HL-60 (cell line): ENCODE measurements at regions not wholly inside any gene's neighbourhood (a gene's known extent, or its start where the extent isn't known, plus 50 kb on each side); places are given as distances from the start of the nearest gene placed in this dataset.

Experiments
- DNase-seq, 2 experiments: peaks; one replicate each; pipeline ENCODE4 v3.0.0-alpha.2; 2010 to 2020; ENCODE audit warnings: low read depth in 1 of 2, low spot score in 1 of 2
- H3K27ac ChIP-seq: fragments of 250-450 bp; sonication (Bioruptor Pico); replicated peaks from 2 replicates; pipeline ENCODE4 v1.5.1; 2020; ENCODE audit warnings: mild to moderate bottlenecking, moderate library complexity
- H3K27me3 ChIP-seq: fragments of 250-450 bp; sonication (Bioruptor Pico); 2 replicates; pipeline ENCODE4 v1.5.1; 2021; ENCODE audit warnings: mild to moderate bottlenecking, moderate library complexity; ENCODE audit not compliant: insufficient read depth, poor library complexity, severe bottlenecking
- H3K4me3 ChIP-seq: replicated peaks from 2 replicates; pipeline ENCODE4 v1.5.1; 2011; ENCODE audit warnings: mild to moderate bottlenecking, control low read depth, low read length; ENCODE audit not compliant: insufficient read depth
- CTCF ChIP-seq: IDR thresholded peaks from one replicate; pipeline ENCODE4 v1.5.1; 2011; ENCODE audit warnings: low read length, control low read depth, inconsistent platforms; ENCODE audit not compliant: insufficient read depth
- GABPA ChIP-seq: IDR thresholded peaks from 2 replicates; pipeline ENCODE4 v1.6.1; 2012; ENCODE audit warnings: low read depth
- POLR2AphosphoS5 ChIP-seq: IDR thresholded peaks from 2 replicates; pipeline ENCODE4 v1.6.1; 2012; ENCODE audit warnings: low read depth
- SPI1 ChIP-seq: IDR thresholded peaks from 2 replicates; pipeline ENCODE4 v1.6.1; 2012; ENCODE audit warnings: low read depth, mild to moderate bottlenecking, borderline replicate concordance
- TF ChIP-seq, protein P1 (sequence below): IDR thresholded peaks from 2 replicates; pipeline ENCODE4 v1.6.1; 2012; ENCODE audit warnings: low read depth; ENCODE audit not compliant: insufficient replicate concordance

DNA sequence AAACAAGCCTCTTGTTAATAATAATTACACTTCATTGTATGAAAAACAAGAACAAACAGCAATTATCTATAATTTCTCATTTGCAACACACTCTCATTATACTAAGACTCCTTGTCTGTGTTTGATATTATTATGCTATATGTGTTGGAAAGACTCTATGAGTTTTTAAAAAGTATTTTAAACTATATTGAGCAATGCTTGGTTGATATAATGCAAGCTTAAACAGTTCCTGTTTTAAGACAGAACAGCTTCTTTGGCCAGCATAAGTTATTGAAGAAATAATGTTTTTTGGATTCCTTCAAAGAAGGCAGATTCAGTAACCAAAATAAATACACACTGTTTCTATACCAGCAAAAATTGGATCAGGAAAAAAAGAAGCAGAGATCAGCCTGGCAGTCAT, 871.4 kb downstream of the MAT2B start:
- H3K4me3 ChIP-seq, result no peak overlapping the region
- no peak for DNase-seq
- no peak overlapping the region for H3K27ac ChIP-seq
- TF ChIP-seq CTCF (no peak), SPI1 (peak; percentile 88)
- H3K27me3 ChIP-seq, result no peaks in the 10 kb centered on the region

DNA sequence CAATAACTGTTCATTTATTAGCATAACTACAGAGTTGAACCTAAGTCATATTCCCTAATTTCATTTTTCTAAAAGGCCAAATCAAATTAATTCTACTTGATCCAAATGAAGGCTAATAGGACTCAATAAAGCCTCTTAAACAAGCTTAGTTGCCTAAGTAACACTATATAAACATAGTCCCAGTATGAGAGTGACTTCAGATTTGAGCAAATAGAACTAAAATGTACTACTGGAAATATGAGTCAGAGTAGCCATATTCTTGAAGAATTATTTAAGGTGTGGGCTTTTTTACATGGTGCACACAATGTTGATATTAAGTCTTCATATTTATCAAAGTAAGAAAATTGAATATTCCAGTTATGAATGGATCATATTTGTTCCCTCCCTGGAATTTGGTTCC, 872.3 kb downstream of the MAT2B start:
- TF ChIP-seq GABPA (no peak), SPI1 (no peak), POLR2AphosphoS5 (no peak), CTCF (no peak)
- TF ChIP-seq, protein P1, sequence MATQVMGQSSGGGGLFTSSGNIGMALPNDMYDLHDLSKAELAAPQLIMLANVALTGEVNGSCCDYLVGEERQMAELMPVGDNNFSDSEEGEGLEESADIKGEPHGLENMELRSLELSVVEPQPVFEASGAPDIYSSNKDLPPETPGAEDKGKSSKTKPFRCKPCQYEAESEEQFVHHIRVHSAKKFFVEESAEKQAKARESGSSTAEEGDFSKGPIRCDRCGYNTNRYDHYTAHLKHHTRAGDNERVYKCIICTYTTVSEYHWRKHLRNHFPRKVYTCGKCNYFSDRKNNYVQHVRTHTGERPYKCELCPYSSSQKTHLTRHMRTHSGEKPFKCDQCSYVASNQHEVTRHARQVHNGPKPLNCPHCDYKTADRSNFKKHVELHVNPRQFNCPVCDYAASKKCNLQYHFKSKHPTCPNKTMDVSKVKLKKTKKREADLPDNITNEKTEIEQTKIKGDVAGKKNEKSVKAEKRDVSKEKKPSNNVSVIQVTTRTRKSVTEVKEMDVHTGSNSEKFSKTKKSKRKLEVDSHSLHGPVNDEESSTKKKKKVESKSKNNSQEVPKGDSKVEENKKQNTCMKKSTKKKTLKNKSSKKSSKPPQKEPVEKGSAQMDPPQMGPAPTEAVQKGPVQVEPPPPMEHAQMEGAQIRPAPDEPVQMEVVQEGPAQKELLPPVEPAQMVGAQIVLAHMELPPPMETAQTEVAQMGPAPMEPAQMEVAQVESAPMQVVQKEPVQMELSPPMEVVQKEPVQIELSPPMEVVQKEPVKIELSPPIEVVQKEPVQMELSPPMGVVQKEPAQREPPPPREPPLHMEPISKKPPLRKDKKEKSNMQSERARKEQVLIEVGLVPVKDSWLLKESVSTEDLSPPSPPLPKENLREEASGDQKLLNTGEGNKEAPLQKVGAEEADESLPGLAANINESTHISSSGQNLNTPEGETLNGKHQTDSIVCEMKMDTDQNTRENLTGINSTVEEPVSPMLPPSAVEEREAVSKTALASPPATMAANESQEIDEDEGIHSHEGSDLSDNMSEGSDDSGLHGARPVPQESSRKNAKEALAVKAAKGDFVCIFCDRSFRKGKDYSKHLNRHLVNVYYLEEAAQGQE, result no peak
- Histone ChIP-seq H3K27me3 (no peaks in the 10 kb centered on the region), H3K27ac (no peak overlapping the region), H3K4me3 (no peak overlapping the region)
- DNase-seq, result no peak

GRCh38 chr5:164383662-164384061, 878.2 kb downstream of the MAT2B start:
- Histone ChIP-seq H3K27me3 (no peaks in the 10 kb centered on the region), H3K4me3 (no peak overlapping the region), H3K27ac (no peak overlapping the region)
- DNase-seq, result no peak
- TF ChIP-seq, protein P1, result no peak
- TF ChIP-seq SPI1 (no peak), GABPA (no peak), POLR2AphosphoS5 (no peak), CTCF (no peak)

DNA sequence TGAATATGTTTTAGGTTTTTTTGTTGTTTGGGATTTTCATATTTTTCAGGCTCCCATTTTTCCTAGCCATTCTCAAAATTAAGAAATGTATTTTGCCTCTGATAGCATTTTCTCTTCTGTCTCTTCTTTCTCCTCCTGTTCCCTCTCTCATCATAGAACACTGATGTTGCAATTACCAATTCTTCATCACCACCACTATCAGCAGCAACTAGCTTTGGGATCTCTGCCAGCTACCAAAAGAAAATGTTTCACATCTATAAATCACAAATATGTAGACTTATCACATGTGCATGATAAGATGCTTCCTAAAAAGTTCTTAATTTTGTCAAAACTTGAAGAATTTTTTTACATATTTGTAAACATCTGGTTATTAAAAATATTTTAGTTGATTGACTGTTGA, 887.1 kb downstream of the MAT2B start:
- H3K27ac ChIP-seq, result no peak overlapping the region
- no peak overlapping the region for H3K4me3 ChIP-seq
- no peaks in the 10 kb centered on the region for H3K27me3 ChIP-seq
- no peak for DNase-seq
- no peak for TF ChIP-seq GABPA
- TF ChIP-seq SPI1, result no peak
- TF ChIP-seq CTCF, result no peak
- TF ChIP-seq, protein P1, result no peak
- TF ChIP-seq POLR2AphosphoS5, result no peak
